ENCODE measurements at regions not wholly inside any gene's neighbourhood (a gene's known extent, or its start where the extent isn't known, plus 50 kb on each side); places are given as distances from the start of the nearest gene placed in this dataset.
"Not testable (repeated sequence)": the region's sequence is repeated elsewhere in the genome, so short reads cannot be mapped to it uniquely, and the experiment has no call there.

- Mint-ChIP-seq H3K27me3 (ENCODE audit: low read depth) (no peaks in the 10 kb centered on the region), H3K9me3 (peaks cover 15% of the 10 kb centered on the region), H3K36me3 (ENCODE audit: low read depth) (no peaks in the 10 kb centered on the region), H3K27ac (no peak overlapping the region), H3K4me1 (ENCODE audit: low read depth) (no peaks in the 10 kb centered on the region), H3K4me3 (no peak overlapping the region)
- DNase-seq (ENCODE audit: low spot score) = no peak
These were observed 221.4 kb downstream of the TLE3 start for GRCh38 chr15:69876064-69876940.

GRCh38 chr15:69879963-69880362 lies 217.8 kb downstream of the TLE3 start:
- not testable (repeated sequence) for H3K4me1 Mint-ChIP-seq (ENCODE audit: low read depth); DNase-seq (ENCODE audit: low spot score); H3K27me3 Mint-ChIP-seq (ENCODE audit: low read depth); H3K4me3 Mint-ChIP-seq; H3K27ac Mint-ChIP-seq; H3K9me3 Mint-ChIP-seq; H3K36me3 Mint-ChIP-seq (ENCODE audit: low read depth)

GRCh38 chr15:69880571-69881301 lies 217.0 kb downstream of the TLE3 start:
- no peak for DNase-seq (ENCODE audit: low spot score)
- Mint-ChIP-seq H3K27ac (no peak overlapping the region), H3K4me3 (no peak overlapping the region), H3K4me1 (ENCODE audit: low read depth) (no peaks in the 10 kb centered on the region), H3K27me3 (ENCODE audit: low read depth) (peaks cover 8% of the 10 kb centered on the region), H3K36me3 (ENCODE audit: low read depth) (no peaks in the 10 kb centered on the region), H3K9me3 (no peaks in the 10 kb centered on the region)

- H3K27me3 Mint-ChIP-seq (ENCODE audit: low read depth) = peaks cover 8% of the 10 kb centered on the region
- H3K36me3 Mint-ChIP-seq (ENCODE audit: low read depth) = no peaks in the 10 kb centered on the region
- H3K9me3 Mint-ChIP-seq = no peaks in the 10 kb centered on the region
- H3K4me1 Mint-ChIP-seq (ENCODE audit: low read depth) = no peaks in the 10 kb centered on the region
- DNase-seq (ENCODE audit: low spot score) = no peak
- H3K27ac Mint-ChIP-seq = no peak overlapping the region
- no peak overlapping the region for H3K4me3 Mint-ChIP-seq
These were observed 216.4 kb downstream of the TLE3 start for GRCh38 chr15:69881302-69881670.

GRCh38 chr15:69881766-69882165 lies 216.0 kb downstream of the TLE3 start:
- Mint-ChIP-seq H3K27me3 (ENCODE audit: low read depth) (peaks cover 10% of the 10 kb centered on the region), H3K27ac (no peak overlapping the region), H3K9me3 (no peaks in the 10 kb centered on the region), H3K36me3 (ENCODE audit: low read depth) (no peaks in the 10 kb centered on the region), H3K4me3 (no peak overlapping the region), H3K4me1 (ENCODE audit: low read depth) (no peaks in the 10 kb centered on the region)
- no peak for DNase-seq (ENCODE audit: low spot score)

GRCh38 chr15:69883306-69883705 lies 214.4 kb downstream of the TLE3 start:
- DNase-seq (ENCODE audit: low spot score) = no peak
- Mint-ChIP-seq H3K36me3 (ENCODE audit: low read depth) (no peaks in the 10 kb centered on the region), H3K9me3 (no peaks in the 10 kb centered on the region), H3K27me3 (ENCODE audit: low read depth) (peaks cover 19% of the 10 kb centered on the region), H3K4me3 (no peak overlapping the region), H3K27ac (no peak overlapping the region), H3K4me1 (ENCODE audit: low read depth) (no peaks in the 10 kb centered on the region)

GRCh38 chr15:69885173-69885955 lies 212.4 kb downstream of the TLE3 start:
- Mint-ChIP-seq H3K27ac (no peak overlapping the region), H3K9me3 (no peaks in the 10 kb centered on the region), H3K4me1 (ENCODE audit: low read depth) (no peaks in the 10 kb centered on the region), H3K4me3 (no peak overlapping the region), H3K36me3 (ENCODE audit: low read depth) (no peaks in the 10 kb centered on the region), H3K27me3 (ENCODE audit: low read depth) (peaks cover 19% of the 10 kb centered on the region)
- no peak for DNase-seq (ENCODE audit: low spot score)

- Mint-ChIP-seq H3K36me3 (ENCODE audit: low read depth) (no peaks in the 10 kb centered on the region), H3K4me1 (ENCODE audit: low read depth) (no peaks in the 10 kb centered on the region), H3K27me3 (ENCODE audit: low read depth) (peaks cover 22% of the 10 kb centered on the region)
These were observed 210.7 kb downstream of the TLE3 start for GRCh38 chr15:69887009-69887408.

GRCh38 chr15:69887553-69887952 lies 210.2 kb downstream of the TLE3 start:
- Mint-ChIP-seq H3K4me1 (ENCODE audit: low read depth) (no peaks in the 10 kb centered on the region), H3K36me3 (ENCODE audit: low read depth) (no peaks in the 10 kb centered on the region), H3K27me3 (ENCODE audit: low read depth) (peaks cover 24% of the 10 kb centered on the region), H3K4me3 (no peak overlapping the region), H3K27ac (no peak overlapping the region), H3K9me3 (peaks cover 4% of the 10 kb centered on the region)
- DNase-seq (ENCODE audit: low spot score) = no peak

More at GRCh38 chr15:69887009-69887408, 210.7 kb downstream of the TLE3 start:
- H3K27ac Mint-ChIP-seq = no peak overlapping the region
- no peak for DNase-seq (ENCODE audit: low spot score)
- H3K9me3 Mint-ChIP-seq = peaks cover 4% of the 10 kb centered on the region
- no peak overlapping the region for H3K4me3 Mint-ChIP-seq

- H3K4me1 Mint-ChIP-seq (ENCODE audit: low read depth) = no peaks in the 10 kb centered on the region
- DNase-seq (ENCODE audit: low spot score) = no peak
- H3K36me3 Mint-ChIP-seq (ENCODE audit: low read depth) = no peaks in the 10 kb centered on the region
- H3K27me3 Mint-ChIP-seq (ENCODE audit: low read depth) = peaks cover 23% of the 10 kb centered on the region
- peaks cover 4% of the 10 kb centered on the region for H3K9me3 Mint-ChIP-seq
- no peak overlapping the region for H3K4me3 Mint-ChIP-seq
- H3K27ac Mint-ChIP-seq = no peak overlapping the region
These were observed 209.3 kb downstream of the TLE3 start for GRCh38 chr15:69888406-69888805.

- DNase-seq (ENCODE audit: low spot score) = no peak
- H3K36me3 Mint-ChIP-seq (ENCODE audit: low read depth) = no peaks in the 10 kb centered on the region
- H3K4me1 Mint-ChIP-seq (ENCODE audit: low read depth) = no peaks in the 10 kb centered on the region
- H3K27me3 Mint-ChIP-seq (ENCODE audit: low read depth) = peaks cover 31% of the 10 kb centered on the region
- H3K9me3 Mint-ChIP-seq = peaks cover 4% of the 10 kb centered on the region
- H3K4me3 Mint-ChIP-seq = no peak overlapping the region
- H3K27ac Mint-ChIP-seq = no peak overlapping the region
These were observed 206.6 kb downstream of the TLE3 start for GRCh38 chr15:69891070-69891536.

GRCh38 chr15:69891606-69892005 lies 206.1 kb downstream of the TLE3 start:
- H3K4me3 Mint-ChIP-seq = no peak overlapping the region
- H3K4me1 Mint-ChIP-seq (ENCODE audit: low read depth) = no peaks in the 10 kb centered on the region
- peaks cover 34% of the 10 kb centered on the region for H3K27me3 Mint-ChIP-seq (ENCODE audit: low read depth)
- no peak for DNase-seq (ENCODE audit: low spot score)
- H3K27ac Mint-ChIP-seq = no peak overlapping the region
- H3K36me3 Mint-ChIP-seq (ENCODE audit: low read depth) = no peaks in the 10 kb centered on the region
- peaks cover 4% of the 10 kb centered on the region for H3K9me3 Mint-ChIP-seq

- Mint-ChIP-seq H3K27me3 (ENCODE audit: low read depth) (peaks cover 35% of the 10 kb centered on the region), H3K9me3 (peaks cover 4% of the 10 kb centered on the region), H3K4me3 (no peak overlapping the region), H3K4me1 (ENCODE audit: low read depth) (no peaks in the 10 kb centered on the region), H3K36me3 (ENCODE audit: low read depth) (no peaks in the 10 kb centered on the region), H3K27ac (no peak overlapping the region)
- no peak for DNase-seq (ENCODE audit: low spot score)
These were observed 205.4 kb downstream of the TLE3 start for GRCh38 chr15:69892351-69892750.

GRCh38 chr15:69893086-69893485 lies 204.6 kb downstream of the TLE3 start:
- DNase-seq (ENCODE audit: low spot score) = no peak
- no peaks in the 10 kb centered on the region for H3K4me1 Mint-ChIP-seq (ENCODE audit: low read depth)
- H3K9me3 Mint-ChIP-seq = peaks cover 4% of the 10 kb centered on the region
- no peak overlapping the region for H3K4me3 Mint-ChIP-seq
- H3K27ac Mint-ChIP-seq = no peak overlapping the region
- no peaks in the 10 kb centered on the region for H3K36me3 Mint-ChIP-seq (ENCODE audit: low read depth)
- H3K27me3 Mint-ChIP-seq (ENCODE audit: low read depth) = peaks cover 35% of the 10 kb centered on the region
